H1 (cell line): ENCODE measurements at regions not wholly inside any gene's neighbourhood (a gene's known extent, or its start where the extent isn't known, plus 50 kb on each side); places are given as distances from the start of the nearest gene placed in this dataset.

ENCODE experiments used
- CTCF ChIA-PET: fragments of 300-600 bp; sonication (Branson Sonifier 250); formaldehyde crosslinking; loops from one replicate; lab custom pipeline; 2021; ENCODE audit not compliant: partially characterized antibody; lab: Charles Lee
- POLR2A ChIA-PET: fragments of 300-600 bp; sonication (Branson Sonifier 250); formaldehyde crosslinking; loops from one replicate; lab custom pipeline; 2021; ENCODE audit warnings: inconsistent platforms; ENCODE audit not compliant: partially characterized antibody; lab: Charles Lee
- DNase-seq, 2 experiments: peaks; one replicate each; pipeline versions ENCODE4 v3.0.0 to v3.0.0-alpha.2; 2010 to 2022; ENCODE audit warnings: low spot score in 2 of 2, low read depth in 1 of 2, mixed read lengths in 1 of 2
- FAIRE-seq: peaks from 2 replicates; lab custom pipeline; 2011; peaks lifted over from hg19 to GRCh38; lab: Jason Lieb, UNC
- H2AFZ ChIP-seq: 2 replicates; pipeline ENCODE4 v1.8.1; 2012; ENCODE audit warnings: low read length, inconsistent platforms
- H2AK5ac ChIP-seq: 2 replicates; pipeline ENCODE4 v1.6.1; 2013; ENCODE audit warnings: low read depth, low read length
- H2BK120ac ChIP-seq: replicated peaks from 2 replicates; pipeline ENCODE3; 2013; ENCODE audit warnings: low read depth, low read length, inconsistent platforms
- H2BK12ac ChIP-seq: 2 replicates; pipeline ENCODE4 v1.6.1; 2013; ENCODE audit warnings: low read depth, low read length
- H2BK15ac ChIP-seq: 2 replicates; pipeline ENCODE4 v1.6.1; 2013; ENCODE audit warnings: low read length
- H2BK20ac ChIP-seq: 2 replicates; pipeline ENCODE4 v1.6.1; 2013; ENCODE audit warnings: low read length
- H2BK5ac ChIP-seq: 2 replicates; pipeline ENCODE4 v1.6.1; 2013; ENCODE audit warnings: low read depth, low read length
- H3K14ac ChIP-seq: 2 replicates; pipeline ENCODE4 v1.6.1; 2013; ENCODE audit warnings: inconsistent platforms; ENCODE audit not compliant: insufficient read length
- H3K18ac ChIP-seq: 2 replicates; pipeline ENCODE4 v1.6.1; 2013; ENCODE audit warnings: low read length; ENCODE audit errors: extremely low read depth
- H3K23ac ChIP-seq: 2 replicates; pipeline ENCODE4 v1.6.1; 2013; ENCODE audit warnings: inconsistent platforms; ENCODE audit not compliant: insufficient read length
- H3K23me2 ChIP-seq: 2 replicates; pipeline ENCODE4 v1.6.1; 2013; ENCODE audit warnings: low read depth, low read length
- H3K27ac ChIP-seq: 2 replicates; pipeline ENCODE4 v1.6.1; 2011; ENCODE audit warnings: low read depth, low read length, inconsistent platforms
- H3K27me3 ChIP-seq, 4 experiments: replicated peaks in 1 of 4; 1 replicate in 1 of 4; 2 replicates in 3 of 4; pipeline versions ENCODE4 v1.6.1 to v1.8.1; 2011 to 2013; ENCODE audit warnings: low read length in 3 of 4, mild to moderate bottlenecking in 3 of 4, inconsistent platforms in 2 of 4, mixed read lengths in 2 of 4, moderate library complexity in 1 of 4; ENCODE audit not compliant: control insufficient read depth in 3 of 4, insufficient read depth in 3 of 4; ENCODE audit errors: extremely low read depth in 1 of 4
- H3K36me3 ChIP-seq, 4 experiments: 2 replicates each; pipeline versions ENCODE4 v1.6.1 to v1.8.1; 2011 to 2013; ENCODE audit warnings: mild to moderate bottlenecking in 4 of 4, low read length in 3 of 4, moderate library complexity in 2 of 4, control low read depth in 1 of 4, inconsistent platforms in 1 of 4; ENCODE audit not compliant: insufficient read depth in 4 of 4, control insufficient read depth in 2 of 4
- H3K4ac ChIP-seq: replicated peaks from 2 replicates; pipeline ENCODE3; 2013; ENCODE audit warnings: low read length, low read depth, mixed read lengths, inconsistent platforms; ENCODE audit not compliant: insufficient read length
- H3K4me1 ChIP-seq, 4 experiments: replicated peaks in 1 of 4; 1 replicate in 1 of 4; 2 replicates in 3 of 4; pipeline versions ENCODE4 v1.6.1 to v1.8.1; 2011 to 2013; ENCODE audit warnings: low read length in 3 of 4, inconsistent platforms in 2 of 4, mixed read lengths in 1 of 4; ENCODE audit not compliant: insufficient read depth in 4 of 4, control insufficient read depth in 3 of 4
- H3K4me2 ChIP-seq, 2 experiments: 2 replicates each; pipeline versions ENCODE4 v1.6.1 to v1.8.1; 2011 to 2013; ENCODE audit warnings: low read depth in 2 of 2, low read length in 2 of 2, control low read depth in 1 of 2, inconsistent platforms in 1 of 2, mild to moderate bottlenecking in 1 of 2; ENCODE audit not compliant: insufficient read depth in 1 of 2
- H3K4me3 ChIP-seq, 4 experiments: fragments of 200-600, 300-600 bp in 1 of 4; sonication (generic), shearing (Covaris generic), sonication (Bioruptor Twin) in 1 of 4; 2 replicates each; pipeline versions ENCODE4 v1.5.1 to v1.8.1; 2011 to 2016; ENCODE audit warnings: low read length in 4 of 4, low read depth in 3 of 4, control low read depth in 2 of 4, inconsistent platforms in 2 of 4, mild to moderate bottlenecking in 2 of 4, mixed read lengths in 1 of 4, moderate library complexity in 1 of 4; ENCODE audit not compliant: insufficient read depth in 2 of 4; ENCODE audit errors: extremely low read depth in 1 of 4
- H3K56ac ChIP-seq: replicated peaks from 2 replicates; pipeline ENCODE3; 2013; ENCODE audit warnings: low read depth, mild to moderate bottlenecking, mixed read lengths, low read length, inconsistent platforms; ENCODE audit not compliant: insufficient read length
- H3K79me1 ChIP-seq: 2 replicates; pipeline ENCODE4 v1.6.1; 2013; ENCODE audit warnings: low read depth, low read length, control low read depth
- H3K79me2 ChIP-seq, 2 experiments: 2 replicates each; pipeline versions ENCODE4 v1.6.1 to v1.8.1; 2012 to 2013; ENCODE audit warnings: low read length in 2 of 2, mild to moderate bottlenecking in 2 of 2, inconsistent platforms in 1 of 2; ENCODE audit not compliant: insufficient read depth in 2 of 2, control insufficient read depth in 1 of 2
- H3K9ac ChIP-seq, 4 experiments: replicated peaks in 1 of 4; 1 replicate in 1 of 4; 2 replicates in 3 of 4; pipeline versions ENCODE4 v1.6.1 to v1.8.1; 2011 to 2013; ENCODE audit warnings: low read depth in 3 of 4, low read length in 3 of 4, control low read depth in 2 of 4, mild to moderate bottlenecking in 2 of 4, moderate library complexity in 2 of 4, inconsistent platforms in 1 of 4; ENCODE audit errors: extremely low read depth in 1 of 4
- H3K9me3 ChIP-seq, 2 experiments: 2 replicates each; pipeline versions ENCODE4 v1.6.1 to v1.8.1; 2012 to 2013; ENCODE audit warnings: mild to moderate bottlenecking in 2 of 2, moderate library complexity in 2 of 2, control low read depth in 1 of 2, inconsistent platforms in 1 of 2, low read depth in 1 of 2, low read length in 1 of 2, mixed read lengths in 1 of 2; ENCODE audit not compliant: insufficient read depth in 2 of 2
- H4K20me1 ChIP-seq, 2 experiments: replicated peaks in 1 of 2; 2 replicates each; pipeline versions ENCODE3 to v1.8.1; 2011 to 2013; ENCODE audit warnings: inconsistent platforms in 2 of 2, low read length in 2 of 2, mild to moderate bottlenecking in 1 of 2; ENCODE audit not compliant: insufficient read depth in 2 of 2, control insufficient read depth in 1 of 2
- H4K5ac ChIP-seq: 2 replicates; pipeline ENCODE4 v1.6.1; 2013; ENCODE audit warnings: low read length, low read depth, mixed read lengths, inconsistent platforms; ENCODE audit not compliant: insufficient read length
- H4K8ac ChIP-seq: 2 replicates; pipeline ENCODE4 v1.8.0; 2013; ENCODE audit warnings: mild to moderate bottlenecking, moderate library complexity, low read length, inconsistent platforms; ENCODE audit not compliant: insufficient read depth; ENCODE audit errors: extremely low read depth
- H4K91ac ChIP-seq: replicated peaks from 2 replicates; pipeline ENCODE3; 2013; ENCODE audit warnings: low read length, mixed read lengths, inconsistent platforms; ENCODE audit not compliant: insufficient read length
- BCL11A ChIP-seq, 2 experiments: IDR thresholded peaks; one replicate each; pipeline ENCODE4 v1.6.1; 2011; ENCODE audit warnings: low read depth in 2 of 2, low read length in 2 of 2, mild to moderate bottlenecking in 2 of 2
- CTBP2 ChIP-seq: IDR thresholded peaks from 2 replicates; pipeline ENCODE4 v1.7.0; 2011; ENCODE audit warnings: borderline replicate concordance, mild to moderate bottlenecking, moderate library complexity, mixed read lengths, low read length; ENCODE audit not compliant: insufficient read depth, insufficient read length
- E2F6 ChIP-seq: IDR thresholded peaks from 2 replicates; pipeline ENCODE4 v1.6.1; 2012; ENCODE audit warnings: inconsistent platforms
- EZH2 ChIP-seq: fragments of 200-600 bp; sonication (generic); IDR thresholded peaks from 2 replicates; pipeline ENCODE4 v1.7.1; 2012; ENCODE audit warnings: low read depth, mild to moderate bottlenecking, moderate library complexity, low read length, inconsistent platforms; ENCODE audit not compliant: severe bottlenecking
- FOSL1 ChIP-seq: IDR thresholded peaks from 2 replicates; pipeline ENCODE4 v1.6.1; 2011; ENCODE audit warnings: mild to moderate bottlenecking, low read depth, low read length, moderate library complexity; ENCODE audit not compliant: insufficient read depth
- GABPA ChIP-seq: IDR thresholded peaks from 2 replicates; pipeline ENCODE4 v1.6.1; 2011; ENCODE audit warnings: mild to moderate bottlenecking, low read length, moderate library complexity, borderline replicate concordance; ENCODE audit not compliant: insufficient read depth
- KDM5A ChIP-seq: fragments of 200-600 bp; IDR thresholded peaks from 2 replicates; pipeline ENCODE4 v1.7.1; 2012; ENCODE audit warnings: mild to moderate bottlenecking, low read length, inconsistent platforms, mixed read lengths
- RFX5 ChIP-seq: IDR thresholded peaks from 2 replicates; pipeline ENCODE4 v1.6.1; 2011; ENCODE audit warnings: low read depth, low read length, improper control_type of control experiment, borderline replicate concordance
- SUZ12 ChIP-seq: fragments of 200-600 bp; sonication (generic); IDR thresholded peaks from 2 replicates; pipeline ENCODE4 v1.6.1; 2012; ENCODE audit warnings: mild to moderate bottlenecking, inconsistent platforms, low read length, moderate library complexity, mixed read lengths
- USF2 ChIP-seq: IDR thresholded peaks from 2 replicates; pipeline ENCODE4 v1.6.1; 2011; ENCODE audit warnings: low read length, improper control_type of control experiment
- WGBS, 2 experiments: shearing (Covaris generic) in 1 of 2; methylation state at CpG; one replicate each; pipeline versions ENCODE4 v1.1.6 to v1.1.7; 2013 to 2015; ENCODE audit warnings: low lambda C conversion rate in 2 of 2, mixed read lengths in 2 of 2, inconsistent platforms in 1 of 2, low coverage in 1 of 2, missing lambda C conversion rate in 1 of 2; ENCODE audit not compliant: insufficient replicate concordance in 2 of 2, insufficient coverage in 1 of 2, insufficient read length in 1 of 2; ENCODE audit errors: extremely low coverage in 1 of 2, missing lambda C conversion rate in 1 of 2; 5-methylcytosine and 5-hydroxymethylcytosine counted together

GRCh38 chr1:25157846-25158245 is 74.5 kb downstream of the SYF2 start:
- FAIRE-seq, result no peak
- H3K79me2 ChIP-seq, result no peaks in the 10 kb centered on the region

More at GRCh38 chr1:25157846-25158245, 74.5 kb downstream of the SYF2 start:
- Histone ChIP-seq H3K4me2 (no peak overlapping the region), H3K23me2 (no peaks in the 10 kb centered on the region), H3K79me1 (no peaks in the 10 kb centered on the region), H4K5ac (no peak overlapping the region), H4K8ac (no peak overlapping the region), H3K9ac (no peak overlapping the region), H3K23ac (no peak overlapping the region), H3K56ac (no peak overlapping the region), H3K14ac (no peak overlapping the region), H4K91ac (no peak overlapping the region), H2BK120ac (no peak overlapping the region), H3K27me3 (no peaks in the 10 kb centered on the region), H2AK5ac (no peak overlapping the region), H3K18ac (no peak overlapping the region), H3K4ac (no peak overlapping the region), H2BK20ac (no peak overlapping the region), H2AFZ (no peak overlapping the region), H2BK5ac (no peak overlapping the region), H3K4me3 (no peak overlapping the region), H3K9me3 (0 out of 4 replicates have a peak, but pooled peaks cover 0 to 3% of the 10 kb centered on the region in 2 experiments), H3K27ac (no peak overlapping the region), H3K4me1 (no peaks in the 10 kb centered on the region), H4K20me1 (no peaks in the 10 kb centered on the region), H2BK15ac (no peak overlapping the region), H2BK12ac (no peak overlapping the region), H3K36me3 (no peaks in the 10 kb centered on the region)
- TF ChIP-seq KDM5A (no peak), GABPA (no peak), E2F6 (no peak), BCL11A (IDR thresholded peaks at IDR 0.05; ENCODE audit: low read depth in 2 of 2, low read length in 2 of 2) (no peak), EZH2 (no peak), CTBP2 (no peak), USF2 (no peak), FOSL1 (no peak), SUZ12 (no peak), RFX5 (no peak)
- no peak for DNase-seq
- ChIA-PET POLR2A (no interaction called here), CTCF (no interaction called here)
- WGBS, 2 experiments, result 88% methylated on average over 3 of the region's 3 CpGs; no CpG with 5 or more reads in 1 of the 2 experiments
